Endodermal cell (in vitro differentiated cells): ENCODE measurements at regions not wholly inside any gene's neighbourhood (a gene's known extent, or its start where the extent isn't known, plus 50 kb on each side); places are given as distances from the start of the nearest gene placed in this dataset.

Experiments used
- DNase-seq: peaks from one replicate; pipeline ENCODE4 v3.0.0-alpha.2; 2017
- H3K27ac ChIP-seq: 2 replicates; pipeline ENCODE4 v1.5.1; 2013; ENCODE audit warnings: mild to moderate bottlenecking, low read depth, low read length, moderate library complexity
- H3K27me3 ChIP-seq: 2 replicates; pipeline ENCODE4 v1.6.1; 2013; ENCODE audit warnings: mild to moderate bottlenecking, low read length, moderate library complexity; ENCODE audit not compliant: insufficient read depth, control insufficient read depth, poor library complexity, severe bottlenecking
- H3K36me3 ChIP-seq: 2 replicates; pipeline ENCODE4 v1.7.0; 2013; ENCODE audit warnings: mild to moderate bottlenecking, low read length, moderate library complexity; ENCODE audit not compliant: control insufficient read depth, insufficient read depth
- H3K4me1 ChIP-seq: one replicate; pipeline ENCODE4 v1.7.0; 2013; ENCODE audit warnings: low read length; ENCODE audit not compliant: control insufficient read depth, insufficient read depth
- H3K4me3 ChIP-seq: 2 replicates; pipeline ENCODE4 v1.5.1; 2013; ENCODE audit warnings: mild to moderate bottlenecking, low read length, moderate library complexity
- H3K9ac ChIP-seq: 2 replicates; pipeline ENCODE4 v1.6.1; 2013; ENCODE audit warnings: mild to moderate bottlenecking, low read length, moderate library complexity; ENCODE audit not compliant: poor library complexity, severe bottlenecking; ENCODE audit errors: extremely low read depth
- H3K9me3 ChIP-seq: 2 replicates; pipeline ENCODE4 v1.6.1; 2013; ENCODE audit warnings: mild to moderate bottlenecking, low read length, moderate library complexity; ENCODE audit not compliant: control insufficient read depth
- H3K27ac Mint-ChIP-seq: 2 replicates; pipeline ENCODE4 v1.8.0; 2020; ENCODE audit warnings: mixed read lengths
- H3K27me3 Mint-ChIP-seq: 2 replicates; pipeline ENCODE4 v1.8.0; 2021; ENCODE audit warnings: mild to moderate bottlenecking, mixed read lengths; ENCODE audit not compliant: insufficient read depth
- H3K36me3 Mint-ChIP-seq: 2 replicates; pipeline ENCODE4 v1.8.0; 2020; ENCODE audit warnings: low read depth, mixed read lengths
- H3K4me1 Mint-ChIP-seq: 2 replicates; pipeline ENCODE4 v1.8.0; 2020; ENCODE audit warnings: mixed read lengths
- H3K4me3 Mint-ChIP-seq: 2 replicates; pipeline ENCODE4 v1.8.0; 2020; ENCODE audit warnings: mild to moderate bottlenecking, moderate library complexity, mixed read lengths
- H3K9me3 Mint-ChIP-seq: 2 replicates; pipeline ENCODE4 v1.8.0; 2020; ENCODE audit warnings: mild to moderate bottlenecking, mixed read lengths
- CTCF ChIP-seq: fragments of 200-600 bp; sonication (generic); conservative IDR thresholded peaks from 2 replicates; pipeline ENCODE4 v1.5.0; 2021; ENCODE audit warnings: antibody characterized with exemption, mild to moderate bottlenecking
- WGBS, 2 experiments: methylation state at CpG; one replicate each; pipeline versions ENCODE4 v1.1.5 to v1.1.7; 2013; ENCODE audit warnings: missing lambda C conversion rate in 2 of 2, mixed read lengths in 1 of 2; ENCODE audit not compliant: insufficient coverage in 1 of 2, insufficient read length in 1 of 2; 5-methylcytosine and 5-hydroxymethylcytosine counted together

GRCh38 chr2:83665894-83666293, 793.2 kb downstream of the SUCLG1 start:
- Histone ChIP-seq H3K9me3 (no peaks in the 10 kb centered on the region), H3K4me3 (no peak overlapping the region), H3K27me3 (no peaks in the 10 kb centered on the region), H3K4me1 (no peaks in the 10 kb centered on the region), H3K36me3 (no peaks in the 10 kb centered on the region), H3K27ac (no peak overlapping the region), H3K9ac (no peak overlapping the region)
- Mint-ChIP-seq H3K4me3 (no peak overlapping the region), H3K36me3 (no peaks in the 10 kb centered on the region), H3K27ac (no peak overlapping the region), H3K4me1 (no peaks in the 10 kb centered on the region), H3K9me3 (no peaks in the 10 kb centered on the region), H3K27me3 (no peaks in the 10 kb centered on the region)
- DNase-seq = no peak
- no peak for TF ChIP-seq CTCF
- WGBS, 2 experiments = 98% methylated on average over 2 of the region's 2 CpGs; no CpG with 5 or more reads in 1 of the 2 experiments

- Histone ChIP-seq H3K4me3 (no peak overlapping the region), H3K9me3 (no peaks in the 10 kb centered on the region), H3K36me3 (no peaks in the 10 kb centered on the region), H3K4me1 (no peaks in the 10 kb centered on the region), H3K9ac (no peak overlapping the region), H3K27ac (no peak overlapping the region), H3K27me3 (no peaks in the 10 kb centered on the region)
- 90% methylated on average over 1 of the region's 1 CpG; no CpG with 5 or more reads in 1 of the 2 experiments for WGBS, 2 experiments
- DNase-seq = no peak
- TF ChIP-seq CTCF = no peak
- Mint-ChIP-seq H3K36me3 (no peaks in the 10 kb centered on the region), H3K4me1 (no peaks in the 10 kb centered on the region), H3K9me3 (no peaks in the 10 kb centered on the region), H3K27ac (no peak overlapping the region), H3K27me3 (no peaks in the 10 kb centered on the region), H3K4me3 (no peak overlapping the region)
Observed at GRCh38 chr2:83665154-83665553, 793.9 kb downstream of the SUCLG1 start.

- Histone ChIP-seq H3K9ac (no peak overlapping the region), H3K4me3 (no peak overlapping the region), H3K27me3 (no peaks in the 10 kb centered on the region), H3K27ac (no peak overlapping the region), H3K36me3 (no peaks in the 10 kb centered on the region), H3K9me3 (no peaks in the 10 kb centered on the region), H3K4me1 (no peaks in the 10 kb centered on the region)
- Mint-ChIP-seq H3K4me1 (no peaks in the 10 kb centered on the region), H3K4me3 (no peak overlapping the region), H3K9me3 (no peaks in the 10 kb centered on the region), H3K27me3 (no peaks in the 10 kb centered on the region), H3K27ac (no peak overlapping the region), H3K36me3 (no peaks in the 10 kb centered on the region)
- no peak for DNase-seq
- TF ChIP-seq CTCF = no peak
- 90 to 91% methylated on average over 1 of the region's 1 CpG for WGBS, 2 experiments
Observed at GRCh38 chr2:83661711-83662110, 797.4 kb downstream of the SUCLG1 start.
